Activated T-helper 1 cell treated with anti-CD3 and anti-CD28 coated beads, Interleukin-12 subunit alpha, Interleukin-12 subunit beta, Interleukin-2, Interleukin-4 antibody, amounts not matched to agents 30 ng/mL and 10 ng/mL and 1 ng/mL, durations not matched to agents 14 hours and 24 hours and 36 hours (primary cell): ENCODE measurements at regions not wholly inside any gene's neighbourhood (a gene's known extent, or its start where the extent isn't known, plus 50 kb on each side); places are given as distances from the start of the nearest gene placed in this dataset.

Experiments
- DNase-seq: peaks from one replicate; pipeline ENCODE4 v3.0.0; 2021; ENCODE audit warnings: low spot score
- H3K27ac Mint-ChIP-seq: one replicate; pipeline ENCODE4 v1.8.0; 2021; ENCODE audit warnings: mild to moderate bottlenecking, mixed read lengths
- H3K27me3 Mint-ChIP-seq: one replicate; pipeline ENCODE4 v1.8.0; 2022; ENCODE audit warnings: mild to moderate bottlenecking, moderate library complexity, mixed read lengths; ENCODE audit not compliant: insufficient read depth
- H3K36me3 Mint-ChIP-seq: one replicate; pipeline ENCODE4 v1.8.0; 2021; ENCODE audit warnings: low read depth, mixed read lengths
- H3K4me1 Mint-ChIP-seq: one replicate; pipeline ENCODE4 v1.8.0; 2021; ENCODE audit warnings: low read depth, mixed read lengths
- H3K4me3 Mint-ChIP-seq: one replicate; pipeline ENCODE4 v1.8.0; 2021; ENCODE audit warnings: mild to moderate bottlenecking, moderate library complexity, mixed read lengths
- H3K9me3 Mint-ChIP-seq: one replicate; pipeline ENCODE4 v1.8.0; 2021; ENCODE audit warnings: mixed read lengths
- intact Hi-C: fragments of 100-400 bp; cut with micrococcal nuclease; formaldehyde crosslinking; loops from one replicate; pipeline ENCODE4 v1.15.1; 2024

DNA sequence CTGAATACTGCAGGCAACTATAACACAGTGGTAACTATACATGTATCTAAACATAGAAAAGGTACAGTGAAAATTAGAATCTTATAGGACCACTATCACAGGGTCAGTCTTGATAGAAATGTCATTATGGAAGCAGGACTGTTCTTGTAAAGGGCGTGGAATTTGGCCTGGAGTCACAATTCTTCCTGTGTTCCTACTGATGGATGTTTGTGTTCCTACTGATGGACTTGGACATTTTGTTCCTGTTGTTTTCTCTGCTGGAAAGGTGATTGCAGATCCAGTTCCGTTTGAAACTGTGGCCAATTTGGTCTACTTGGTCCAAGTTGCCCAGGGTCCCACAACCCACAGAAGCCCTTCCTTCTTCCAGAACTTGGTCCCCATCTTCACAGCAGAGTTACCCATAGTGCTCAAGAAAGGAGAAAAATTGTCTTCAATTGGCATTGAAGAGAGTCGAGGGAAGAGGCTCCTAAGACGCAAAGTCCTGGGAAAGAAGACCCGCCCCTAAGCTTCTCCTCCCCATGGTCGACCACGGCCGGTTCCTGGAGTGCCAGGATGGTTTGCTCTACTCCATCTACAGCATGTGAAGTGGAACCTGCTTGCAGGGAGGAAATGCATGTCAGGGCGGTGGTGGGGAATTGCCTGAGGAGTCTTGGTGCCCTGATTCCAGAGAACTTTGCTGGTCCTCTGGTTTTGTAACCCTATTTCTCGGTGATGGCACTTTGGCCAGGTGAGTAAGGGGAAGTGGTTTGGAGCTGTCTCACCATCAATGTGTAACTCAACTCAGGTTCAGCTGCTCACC lies 102.8 kb upstream of the RAB12 start:
- H3K4me3 Mint-ChIP-seq, result no peak overlapping the region
- intact Hi-C loops, result no loop called here
- no peaks in the 10 kb centered on the region for H3K9me3 Mint-ChIP-seq
- no peaks in the 10 kb centered on the region for H3K36me3 Mint-ChIP-seq
- no peak for DNase-seq
- peaks cover 9% of the 10 kb centered on the region for H3K27me3 Mint-ChIP-seq
- no peaks in the 10 kb centered on the region for H3K4me1 Mint-ChIP-seq
- no peak overlapping the region for H3K27ac Mint-ChIP-seq

GRCh38 chr18:8507361-8507760 lies 101.9 kb upstream of the RAB12 start:
- intact Hi-C loops, result no loop called here
- H3K27me3 Mint-ChIP-seq, result peaks cover 7% of the 10 kb centered on the region

DNA sequence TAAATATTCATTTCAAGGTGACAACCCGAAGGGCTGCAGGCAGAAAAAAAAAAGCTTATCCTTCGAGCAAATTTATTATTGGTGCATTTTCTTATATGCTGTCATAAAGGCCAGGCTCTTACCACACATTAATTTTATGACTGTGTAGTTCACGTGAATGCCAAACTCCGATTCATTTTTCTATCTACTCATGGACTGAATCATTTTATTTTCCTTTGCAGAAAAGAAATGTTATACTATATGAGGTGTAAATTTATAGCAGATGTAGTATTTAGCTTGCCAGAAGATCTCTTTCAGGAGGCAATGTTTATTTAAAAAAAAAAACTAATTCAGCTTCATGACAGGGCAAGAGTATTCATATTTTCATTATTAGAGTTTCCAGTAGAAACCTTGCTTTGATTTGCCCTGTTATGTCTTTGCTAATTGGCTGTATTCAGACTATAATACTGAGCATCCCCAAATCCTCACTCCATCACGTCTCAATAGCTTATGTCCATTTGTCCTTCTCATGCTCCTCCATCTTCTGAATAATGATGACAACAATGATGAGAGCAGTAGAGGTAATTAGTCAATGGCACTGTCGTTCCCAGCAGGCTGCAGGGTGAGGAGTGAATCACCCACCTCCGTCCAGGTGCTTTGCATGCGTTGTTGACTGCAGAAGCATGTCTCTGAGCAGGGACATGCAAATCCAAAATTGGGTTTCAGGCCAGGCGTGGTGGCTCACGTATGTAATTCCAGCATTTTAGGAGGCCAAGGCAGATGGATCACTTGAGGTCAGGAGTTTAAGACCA lies 101.1 kb upstream of the RAB12 start:
- intact Hi-C loops, result no loop called here
- no peaks in the 10 kb centered on the region for H3K4me1 Mint-ChIP-seq

More at GRCh38 chr18:8507361-8507760, 101.9 kb upstream of the RAB12 start:
- Mint-ChIP-seq H3K36me3 (no peaks in the 10 kb centered on the region), H3K4me1 (no peaks in the 10 kb centered on the region), H3K9me3 (no peaks in the 10 kb centered on the region), H3K27ac (no peak overlapping the region), H3K4me3 (no peak overlapping the region)
- no peak for DNase-seq

GRCh38 chr18:8513249-8513648 lies 96.0 kb upstream of the RAB12 start:
- Mint-ChIP-seq H3K4me3 (no peak overlapping the region), H3K27me3 (peaks cover 6% of the 10 kb centered on the region), H3K4me1 (no peaks in the 10 kb centered on the region), H3K36me3 (no peaks in the 10 kb centered on the region), H3K27ac (no peak overlapping the region), H3K9me3 (no peaks in the 10 kb centered on the region)
- intact Hi-C loops, result no loop called here
- DNase-seq, result no peak

More for the DNA sequence above, 101.1 kb upstream of the RAB12 start:
- Mint-ChIP-seq H3K4me3 (no peak overlapping the region), H3K27me3 (peaks cover 7% of the 10 kb centered on the region), H3K9me3 (no peaks in the 10 kb centered on the region), H3K27ac (no peak overlapping the region), H3K36me3 (no peaks in the 10 kb centered on the region)
- DNase-seq, result no peak

DNA sequence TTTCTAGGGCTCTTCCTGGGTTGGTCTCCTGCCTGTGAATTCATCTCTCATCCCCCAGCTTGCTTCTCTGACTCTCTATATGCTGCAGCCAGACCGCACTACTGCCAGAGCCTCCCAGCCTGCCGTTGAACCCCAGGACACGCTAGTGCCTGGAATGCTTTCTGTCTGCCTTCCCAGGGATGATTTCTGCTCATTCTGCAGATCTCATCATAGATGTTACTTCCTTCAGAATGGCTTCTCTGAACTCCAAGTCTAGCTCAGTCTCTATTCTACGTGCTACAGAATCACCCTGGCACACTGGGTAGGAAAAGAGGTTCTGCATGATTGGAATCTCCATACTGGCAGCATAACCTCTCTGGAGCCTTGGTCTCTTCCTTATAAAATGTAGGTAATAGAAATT lies 94.8 kb upstream of the RAB12 start:
- H3K27me3 Mint-ChIP-seq, result peaks cover 4% of the 10 kb centered on the region
- no peaks in the 10 kb centered on the region for H3K4me1 Mint-ChIP-seq
- H3K4me3 Mint-ChIP-seq, result no peak overlapping the region
- no peak overlapping the region for H3K27ac Mint-ChIP-seq
- H3K36me3 Mint-ChIP-seq, result no peaks in the 10 kb centered on the region
- DNase-seq, result no peak
- intact Hi-C loops, result no loop called here
- no peaks in the 10 kb centered on the region for H3K9me3 Mint-ChIP-seq

DNA sequence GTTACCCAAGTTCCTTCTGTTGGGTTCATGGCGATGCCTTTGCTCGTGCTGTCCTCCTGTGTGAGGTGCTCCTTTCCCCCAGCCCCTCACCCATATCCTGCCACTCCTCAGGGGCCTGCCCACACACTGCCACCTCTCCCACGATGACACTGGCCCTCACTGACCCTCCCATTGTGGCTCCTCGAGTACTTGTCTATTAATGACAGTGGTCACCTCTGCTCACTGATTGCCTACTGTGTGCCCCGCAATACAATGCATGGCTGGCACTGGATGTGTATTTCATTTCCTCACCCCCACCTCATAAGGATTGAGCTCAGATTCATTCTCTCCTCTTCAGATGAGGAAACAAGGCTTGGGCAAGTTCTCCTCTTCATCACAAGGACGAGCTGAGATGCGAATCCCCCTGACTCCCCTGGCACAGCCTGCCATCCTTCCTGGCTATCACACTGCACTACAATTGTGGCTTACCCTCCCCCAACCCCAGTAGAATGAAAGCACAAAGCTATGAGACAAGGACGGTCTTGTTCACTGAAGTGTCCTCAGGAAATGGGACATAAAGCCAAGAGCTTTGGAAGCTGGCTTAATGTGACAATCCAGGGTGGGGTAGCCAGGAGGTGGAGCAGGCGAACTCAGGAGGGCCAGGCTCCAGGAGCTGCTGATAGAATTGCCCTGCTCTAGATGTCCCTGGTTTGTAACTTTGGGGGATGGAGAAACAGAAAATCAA lies 93.9 kb upstream of the RAB12 start:
- intact Hi-C loops, result no loop called here
- Mint-ChIP-seq H3K27ac (no peak overlapping the region), H3K36me3 (no peaks in the 10 kb centered on the region), H3K4me1 (no peaks in the 10 kb centered on the region), H3K9me3 (no peaks in the 10 kb centered on the region), H3K4me3 (no peak overlapping the region), H3K27me3 (peaks cover 3% of the 10 kb centered on the region)
- no peak for DNase-seq

- intact Hi-C loops, result no loop called here
- no peak for DNase-seq
- peaks cover 5% of the 10 kb centered on the region for H3K27me3 Mint-ChIP-seq
- no peak overlapping the region for H3K27ac Mint-ChIP-seq
- no peaks in the 10 kb centered on the region for H3K4me1 Mint-ChIP-seq
- H3K36me3 Mint-ChIP-seq, result no peaks in the 10 kb centered on the region
- no peak overlapping the region for H3K4me3 Mint-ChIP-seq
- H3K9me3 Mint-ChIP-seq, result no peaks in the 10 kb centered on the region
Observed at GRCh38 chr18:8516371-8517250, 92.6 kb upstream of the RAB12 start.

- Mint-ChIP-seq H3K4me3 (no peak overlapping the region), H3K27ac (no peak overlapping the region), H3K27me3 (peaks cover 5% of the 10 kb centered on the region), H3K36me3 (no peaks in the 10 kb centered on the region), H3K9me3 (no peaks in the 10 kb centered on the region), H3K4me1 (no peaks in the 10 kb centered on the region)
- intact Hi-C loops, result no loop called here
- no peak for DNase-seq
Observed at GRCh38 chr18:8517276-8517675, 92.0 kb upstream of the RAB12 start.

DNA sequence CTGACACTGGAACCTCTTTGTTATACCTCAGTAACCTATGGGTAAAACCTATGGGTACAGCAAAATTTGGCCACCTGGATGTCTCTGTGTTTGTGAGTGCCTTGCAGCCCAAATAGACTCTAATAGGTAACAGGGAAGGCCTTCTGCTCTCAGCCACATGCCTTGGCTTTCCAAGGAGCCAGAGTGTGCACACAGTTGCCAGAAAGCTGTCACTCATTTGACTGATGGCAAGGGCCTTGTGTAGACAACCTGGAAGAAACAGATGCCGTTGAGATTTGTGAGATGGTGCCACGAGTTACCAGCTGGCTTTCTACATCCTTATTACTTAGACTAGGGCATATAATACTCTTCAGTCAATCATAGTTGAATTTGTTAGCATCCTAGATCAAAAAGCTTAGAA lies 90.1 kb upstream of the RAB12 start:
- DNase-seq, result no peak
- intact Hi-C loops, result no loop called here
- H3K4me1 Mint-ChIP-seq, result no peaks in the 10 kb centered on the region
- H3K9me3 Mint-ChIP-seq, result no peaks in the 10 kb centered on the region
- H3K4me3 Mint-ChIP-seq, result no peak overlapping the region
- H3K27ac Mint-ChIP-seq, result no peak overlapping the region
- peaks cover 8% of the 10 kb centered on the region for H3K27me3 Mint-ChIP-seq
- H3K36me3 Mint-ChIP-seq, result no peaks in the 10 kb centered on the region

DNA sequence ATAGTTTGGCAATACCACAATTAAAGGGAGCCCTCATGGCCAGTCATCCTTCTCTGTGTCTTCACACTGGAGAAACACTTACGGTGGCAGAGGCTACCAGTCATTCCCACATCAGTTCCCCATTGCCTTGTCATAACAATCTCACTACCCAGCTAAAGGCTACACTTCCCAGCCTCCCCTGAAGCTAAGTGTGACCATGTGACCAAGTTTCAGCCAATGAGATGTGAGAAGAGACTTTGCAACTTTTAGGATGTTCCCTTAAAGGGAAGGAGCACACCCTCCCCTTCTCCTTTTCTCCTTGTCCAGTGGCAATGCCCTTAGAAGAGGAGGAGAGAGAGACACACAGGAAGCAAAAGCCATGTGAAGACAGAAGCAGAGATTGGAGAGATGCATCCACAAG lies 89.0 kb upstream of the RAB12 start:
- DNase-seq, result no peak
- no peaks in the 10 kb centered on the region for H3K9me3 Mint-ChIP-seq
- no peaks in the 10 kb centered on the region for H3K4me1 Mint-ChIP-seq
- intact Hi-C loops, result no loop called here
- peaks cover 8% of the 10 kb centered on the region for H3K27me3 Mint-ChIP-seq
- H3K36me3 Mint-ChIP-seq, result no peaks in the 10 kb centered on the region
- H3K27ac Mint-ChIP-seq, result no peak overlapping the region
- H3K4me3 Mint-ChIP-seq, result no peak overlapping the region

GRCh38 chr18:8522756-8523155 lies 86.5 kb upstream of the RAB12 start:
- no peaks in the 10 kb centered on the region for H3K36me3 Mint-ChIP-seq
- H3K27me3 Mint-ChIP-seq, result peaks cover 18% of the 10 kb centered on the region
- H3K27ac Mint-ChIP-seq, result no peak overlapping the region
- no peak overlapping the region for H3K4me3 Mint-ChIP-seq
- H3K4me1 Mint-ChIP-seq, result peaks cover 7% of the 10 kb centered on the region
- intact Hi-C loops, result no loop called here
- peaks cover 4% of the 10 kb centered on the region for H3K9me3 Mint-ChIP-seq
- DNase-seq, result no peak

- intact Hi-C loops, result no loop called here
- peaks cover 16% of the 10 kb centered on the region for H3K27me3 Mint-ChIP-seq
- H3K9me3 Mint-ChIP-seq, result peaks cover 14% of the 10 kb centered on the region
- no peak for DNase-seq
- peaks cover 7% of the 10 kb centered on the region for H3K4me1 Mint-ChIP-seq
- H3K4me3 Mint-ChIP-seq, result no peak overlapping the region
- H3K27ac Mint-ChIP-seq, result no peak overlapping the region
- no peaks in the 10 kb centered on the region for H3K36me3 Mint-ChIP-seq
Observed at GRCh38 chr18:8525692-8526091, 83.5 kb upstream of the RAB12 start.
